ENCODE measurements at regions not wholly inside any gene's neighbourhood (a gene's known extent, or its start where the extent isn't known, plus 50 kb on each side); places are given as distances from the start of the nearest gene placed in this dataset.

DNA sequence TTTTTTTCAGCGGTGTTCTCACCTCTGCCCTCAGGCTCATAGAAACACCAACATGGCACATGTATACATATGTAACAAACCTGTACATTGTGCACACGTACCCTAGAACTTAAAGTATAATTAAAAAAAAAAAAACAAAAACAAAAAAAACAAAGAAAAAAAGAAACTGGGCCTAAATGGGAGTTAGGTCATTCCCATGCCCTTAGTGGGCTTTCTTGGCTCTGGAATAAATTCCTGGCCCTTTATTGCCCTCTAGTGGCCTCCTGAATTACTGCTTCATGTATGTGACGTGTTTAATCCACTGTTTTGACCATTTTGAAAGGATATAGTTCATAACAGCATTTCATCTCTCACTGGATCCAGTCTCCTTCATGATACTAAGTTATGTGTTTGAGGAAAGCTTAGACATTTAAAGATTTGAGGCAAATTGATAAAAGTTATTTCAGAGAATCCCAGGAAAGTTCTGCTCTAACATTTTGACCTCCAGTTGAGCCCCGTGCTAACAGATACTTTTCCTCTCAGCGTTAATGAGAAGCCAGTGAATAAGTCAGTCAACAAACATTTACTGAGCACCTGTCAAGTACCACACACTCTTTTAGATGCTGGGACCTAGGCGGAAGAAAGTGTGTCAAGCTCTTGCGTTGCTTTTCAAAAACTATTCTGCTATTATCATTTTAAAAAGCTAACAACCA is 54.7 kb upstream of the SYPL1 start:
- DNase-seq (ENCODE audit: low read depth in 2 of 3, low spot score in 1 of 3), result peak in 1 of 3 donors; percentile 50

DNA sequence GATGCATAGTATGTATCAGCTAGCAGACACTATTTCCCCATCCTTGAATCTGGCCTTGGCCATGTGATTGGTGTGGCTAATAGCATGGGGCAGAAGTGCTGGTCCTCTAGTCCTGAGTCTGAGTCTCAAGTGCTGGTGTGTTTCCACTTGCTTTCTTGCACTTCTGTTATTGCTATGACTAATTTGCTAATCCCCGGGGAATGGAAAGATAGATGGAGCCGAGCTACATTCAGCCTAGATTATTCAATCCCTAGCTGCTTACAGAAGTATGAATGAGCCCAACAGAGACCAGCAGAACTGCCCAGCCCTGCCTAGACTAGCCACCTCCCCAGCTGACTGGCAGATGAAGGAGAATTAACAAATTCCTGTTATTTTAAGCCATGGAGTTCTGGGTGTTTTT is 53.2 kb upstream of the SYPL1 start:
- no peak for DNase-seq (ENCODE audit: low read depth in 2 of 3, low spot score in 1 of 3)

DNA sequence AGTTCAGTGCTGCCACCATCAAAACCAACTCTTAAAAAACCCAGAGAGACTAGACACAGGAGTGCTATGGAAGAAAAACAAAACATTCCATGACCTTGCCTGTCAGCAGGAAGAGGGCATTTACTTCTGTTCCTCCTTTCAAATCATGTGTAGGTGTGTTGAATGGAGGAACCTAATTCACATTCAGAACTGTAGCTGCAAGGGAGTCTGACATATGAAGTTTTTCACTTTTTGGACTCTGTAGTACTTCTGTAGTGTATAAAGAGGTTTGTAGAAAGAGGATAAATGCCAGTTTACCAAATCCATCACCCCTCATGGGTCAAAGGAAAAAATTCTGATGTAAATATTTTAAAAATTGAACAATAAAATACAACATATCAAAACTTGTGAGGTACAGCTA is 51.1 kb upstream of the SYPL1 start:
- DNase-seq (ENCODE audit: low read depth in 2 of 3, low spot score in 1 of 3), result no peak

All from stimulated activated CD4-positive, alpha-beta T cell treated with anti-CD3 and anti-CD28 coated beads, Interleukin-12 subunit alpha, Interleukin-12 subunit beta, amount 100 ng/mL, for 48 hours (primary cell).